Liver (tissue), 8 donors: ENCODE measurements at regions not wholly inside any gene's neighbourhood (a gene's known extent, or its start where the extent isn't known, plus 50 kb on each side); places are given as distances from the start of the nearest gene placed in this dataset.

Source experiments
- DNase-seq: peaks from one replicate; pipeline ENCODE4 v3.0.0-alpha.2; 2017; ENCODE audit warnings: low spot score
- H3K27ac ChIP-seq, 2 donors: one replicate each; pipeline ENCODE4 v1.7.0; 2013; ENCODE audit warnings: inconsistent platforms in 2 of 2, low read length in 2 of 2, control low read depth in 1 of 2, low read depth in 1 of 2, mild to moderate bottlenecking in 1 of 2
- H3K27me3 ChIP-seq, 4 donors: one replicate each; pipeline versions ENCODE4 v1.6.1 to v1.7.0; 2013; ENCODE audit warnings: low read length in 3 of 4, inconsistent platforms in 1 of 4, mild to moderate bottlenecking in 1 of 4, moderate library complexity in 1 of 4; ENCODE audit not compliant: control insufficient read depth in 4 of 4, insufficient read depth in 4 of 4
- H3K36me3 ChIP-seq, 4 donors: one replicate each; pipeline versions ENCODE4 v1.6.1 to v1.7.0; 2013; ENCODE audit warnings: low read length in 3 of 4, mild to moderate bottlenecking in 3 of 4, low read depth in 1 of 4, moderate library complexity in 1 of 4; ENCODE audit not compliant: control insufficient read depth in 4 of 4, insufficient read depth in 3 of 4
- H3K4me1 ChIP-seq, 4 donors: one replicate each; pipeline versions ENCODE4 v1.6.1 to v1.7.0; 2013; ENCODE audit warnings: low read length in 3 of 4, mild to moderate bottlenecking in 3 of 4, moderate library complexity in 1 of 4; ENCODE audit not compliant: control insufficient read depth in 4 of 4, insufficient read depth in 4 of 4
- H3K4me3 ChIP-seq, 3 donors: one replicate each; pipeline versions ENCODE4 v1.6.1 to v1.7.0; 2013; ENCODE audit warnings: low read length in 3 of 3, control low read depth in 1 of 3, low read depth in 1 of 3, mild to moderate bottlenecking in 1 of 3
- H3K9ac ChIP-seq, 2 donors: one replicate each; pipeline ENCODE4 v1.7.0; 2013; ENCODE audit warnings: low read length in 2 of 2, mild to moderate bottlenecking in 2 of 2, moderate library complexity in 2 of 2, control low read depth in 1 of 2, low read depth in 1 of 2
- H3K9me3 ChIP-seq, 4 donors: one replicate each; pipeline versions ENCODE4 v1.6.1 to v1.7.0; 2013; ENCODE audit warnings: low read length in 3 of 4; ENCODE audit not compliant: control insufficient read depth in 4 of 4
- ATF3 ChIP-seq: IDR thresholded peaks from 2 replicates; pipeline ENCODE4 v1.6.1; 2016; ENCODE audit warnings: antibody characterized with exemption
- CTCF ChIP-seq: fragments of 150-350 bp; IDR thresholded peaks from 2 replicates; pipeline ENCODE4 v1.5.1; 2017; ENCODE audit warnings: improper control_type of control experiment, low read depth, low read length; ENCODE audit not compliant: missing input control
- EGR1 ChIP-seq, 2 donors: IDR thresholded peaks; 2 replicates each; pipeline ENCODE4 v1.6.1; 2016 to 2018; ENCODE audit warnings: antibody characterized with exemption in 2 of 2, low read depth in 2 of 2
- FOXA1 ChIP-seq: IDR thresholded peaks from 2 replicates; pipeline ENCODE4 v1.6.1; 2016; ENCODE audit warnings: antibody characterized with exemption
- FOXA2 ChIP-seq: IDR thresholded peaks from 2 replicates; pipeline ENCODE4 v1.6.1; 2016; ENCODE audit warnings: antibody characterized with exemption
- GABPA ChIP-seq, 2 donors: IDR thresholded peaks in 1 of 2; conservative IDR thresholded peaks in 1 of 2; 2 replicates each; pipeline ENCODE4 v1.6.1; 2016; ENCODE audit warnings: antibody characterized with exemption in 2 of 2, mild to moderate bottlenecking in 1 of 2, moderate library complexity in 1 of 2
- HNF4A ChIP-seq, 2 donors: conservative IDR thresholded peaks; 2 replicates each; pipeline ENCODE4 v1.6.1; 2016; ENCODE audit warnings: antibody characterized with exemption in 2 of 2, mild to moderate bottlenecking in 2 of 2
- HNF4G ChIP-seq: IDR thresholded peaks from 2 replicates; pipeline ENCODE4 v1.6.1; 2016; ENCODE audit warnings: antibody characterized with exemption
- JUND ChIP-seq, 2 donors: IDR thresholded peaks; 2 replicates each; pipeline ENCODE4 v1.6.1; 2016; ENCODE audit warnings: antibody characterized with exemption in 2 of 2
- MAX ChIP-seq: IDR thresholded peaks from 2 replicates; pipeline ENCODE4 v1.6.1; 2016; ENCODE audit warnings: antibody characterized with exemption
- NR2F2 ChIP-seq: IDR thresholded peaks from 2 replicates; pipeline ENCODE4 v1.6.1; 2016; ENCODE audit warnings: antibody characterized with exemption
- RAD21 ChIP-seq, 2 donors: IDR thresholded peaks; 2 replicates each; pipeline ENCODE4 v1.6.1; 2016; ENCODE audit warnings: antibody characterized with exemption in 2 of 2, mild to moderate bottlenecking in 2 of 2
- REST ChIP-seq: IDR thresholded peaks from 2 replicates; pipeline ENCODE4 v1.6.1; 2016; ENCODE audit warnings: antibody characterized with exemption, mild to moderate bottlenecking
- RXRA ChIP-seq, 2 donors: IDR thresholded peaks; 2 replicates each; pipeline ENCODE4 v1.6.1; 2017 to 2018; ENCODE audit warnings: antibody characterized with exemption in 2 of 2, mild to moderate bottlenecking in 1 of 2
- SP1 ChIP-seq: IDR thresholded peaks from 2 replicates; pipeline ENCODE4 v1.6.1; 2018; ENCODE audit warnings: antibody characterized with exemption, mild to moderate bottlenecking
- TAF1 ChIP-seq: conservative IDR thresholded peaks from 2 replicates; pipeline ENCODE4 v1.6.1; 2016; ENCODE audit warnings: antibody characterized with exemption, mild to moderate bottlenecking
- YY1 ChIP-seq: IDR thresholded peaks from 2 replicates; pipeline ENCODE4 v1.6.1; 2016; ENCODE audit warnings: antibody characterized with exemption, mild to moderate bottlenecking
- ZBTB33 ChIP-seq: IDR thresholded peaks from 2 replicates; pipeline ENCODE4 v1.6.1; 2016; ENCODE audit warnings: antibody characterized with exemption
- WGBS: extraction: QIAGEN DNeasy Blood & Tissue Kit; methylation state at CpG from one replicate; pipeline ENCODE4 v1.1.7; 2013; 5-methylcytosine and 5-hydroxymethylcytosine counted together
- donor health status: healthy.
- donor health status: healthy.
- donor health status: healthy.
- donor health status: healthy.
- donor health status: healthy.

GRCh38 chr1:239817801-239818200, 273.9 kb upstream of the FMN2 start:
- Histone ChIP-seq H3K4me1 (peaks cover 0 to 3% (median 0%) of the 10 kb centered on the region in 4 donors), H3K4me3 (no peak overlapping the region), H3K9me3 (no peaks in the 10 kb centered on the region), H3K9ac (no peak overlapping the region), H3K36me3 (no peaks in the 10 kb centered on the region), H3K27ac (no peak overlapping the region), H3K27me3 (no peaks in the 10 kb centered on the region)
- TF ChIP-seq NR2F2 = no peak
- no peak for TF ChIP-seq REST
- TF ChIP-seq FOXA2 = no peak
- no peak for TF ChIP-seq HNF4A (conservative IDR thresholded peaks at IDR 0.05)
- TF ChIP-seq EGR1 (IDR thresholded peaks at IDR 0.05; ENCODE audit: low read depth in 2 of 2) = no peak
- TF ChIP-seq RXRA (IDR thresholded peaks at IDR 0.05) = no peak
- no peak for TF ChIP-seq RAD21 (IDR thresholded peaks at IDR 0.05)
- no peak for TF ChIP-seq SP1
- TF ChIP-seq TAF1 = no peak
- no peak for TF ChIP-seq GABPA (IDR thresholded peaks at IDR 0.05 in 1 of 2, conservative IDR thresholded peaks at IDR 0.05 in 1 of 2)
- DNase-seq = no peak
- WGBS = 79% methylated on average over 7 of the region's 7 CpGs

GRCh38 chr1:239819096-239819495, 272.6 kb upstream of the FMN2 start:
- H3K36me3 ChIP-seq = no peaks in the 10 kb centered on the region
- H3K9ac ChIP-seq = no peak overlapping the region
- WGBS = 75% methylated on average over 6 of the region's 6 CpGs
- no peaks in the 10 kb centered on the region for H3K27me3 ChIP-seq
- no peak for TF ChIP-seq EGR1 (IDR thresholded peaks at IDR 0.05; ENCODE audit: low read depth in 2 of 2)
- no peak for TF ChIP-seq HNF4A (conservative IDR thresholded peaks at IDR 0.05)
- no peak for TF ChIP-seq YY1
- no peak for TF ChIP-seq FOXA1
- TF ChIP-seq ZBTB33 = no peak
- TF ChIP-seq ATF3 = no peak
- TF ChIP-seq RXRA (IDR thresholded peaks at IDR 0.05) = no peak
- no peak for TF ChIP-seq CTCF
- no peak for TF ChIP-seq JUND (IDR thresholded peaks at IDR 0.05)
- TF ChIP-seq REST = no peak
- no peak for TF ChIP-seq SP1
- no peak for TF ChIP-seq FOXA2
- TF ChIP-seq GABPA (IDR thresholded peaks at IDR 0.05 in 1 of 2, conservative IDR thresholded peaks at IDR 0.05 in 1 of 2) = no peak
- TF ChIP-seq HNF4G = no peak
- no peak for TF ChIP-seq TAF1
- no peak for TF ChIP-seq RAD21 (IDR thresholded peaks at IDR 0.05)
- no peak for TF ChIP-seq NR2F2
- TF ChIP-seq MAX = no peak
- DNase-seq = no peak
- H3K9me3 ChIP-seq = no peaks in the 10 kb centered on the region
- peaks cover 0 to 3% (median 0%) of the 10 kb centered on the region in 4 donors for H3K4me1 ChIP-seq
- H3K27ac ChIP-seq = no peak overlapping the region
- H3K4me3 ChIP-seq = no peak overlapping the region
